ENCODE measurements at regions not wholly inside any gene's neighbourhood (a gene's known extent, or its start where the extent isn't known, plus 50 kb on each side); places are given as distances from the start of the nearest gene placed in this dataset.

- peak; percentile 23 for DNase-seq (ENCODE audit: low read depth)
Measured at GRCh38 chr12:78698747-78699146, 165.8 kb upstream of the SYT1 start.

GRCh38 chr12:78700565-78700964, 164.0 kb upstream of the SYT1 start:
- no peak for DNase-seq (ENCODE audit: low read depth)

- peak; percentile 86 for DNase-seq (ENCODE audit: low read depth)
Measured at GRCh38 chr12:78703820-78704525, 160.6 kb upstream of the SYT1 start.

GRCh38 chr12:78711954-78712353, 152.6 kb upstream of the SYT1 start:
- no peak for DNase-seq (ENCODE audit: low read depth)

- DNase-seq (ENCODE audit: low read depth) = no peak
Measured at GRCh38 chr12:78712834-78713481, 151.6 kb upstream of the SYT1 start.

- DNase-seq (ENCODE audit: low read depth) = no peak
Measured at GRCh38 chr12:78719721-78720120, 144.9 kb upstream of the SYT1 start.

GRCh38 chr12:78721906-78722305, 142.7 kb upstream of the SYT1 start:
- no peak for DNase-seq (ENCODE audit: low read depth)

GRCh38 chr12:78725033-78725432, 139.5 kb upstream of the SYT1 start:
- DNase-seq (ENCODE audit: low read depth) = no peak

- DNase-seq (ENCODE audit: low read depth) = no peak
Measured at GRCh38 chr12:78725951-78726580, 138.5 kb upstream of the SYT1 start.

GRCh38 chr12:78726854-78727253, 137.7 kb upstream of the SYT1 start:
- DNase-seq (ENCODE audit: low read depth) = no peak

- DNase-seq (ENCODE audit: low read depth) = no peak
Measured at GRCh38 chr12:78732481-78732880, 132.1 kb upstream of the SYT1 start.

GRCh38 chr12:78739653-78740052, 124.9 kb upstream of the SYT1 start:
- DNase-seq (ENCODE audit: low read depth) = no peak

- DNase-seq (ENCODE audit: low read depth) = no peak
Measured at GRCh38 chr12:78746001-78746400, 118.6 kb upstream of the SYT1 start.

- no peak for DNase-seq (ENCODE audit: low read depth)
Measured at GRCh38 chr12:78753058-78753457, 111.5 kb upstream of the SYT1 start.

- no peak for DNase-seq (ENCODE audit: low read depth)
Measured at GRCh38 chr12:78756936-78757335, 107.6 kb upstream of the SYT1 start.

GRCh38 chr12:78759367-78759766, 105.2 kb upstream of the SYT1 start:
- DNase-seq (ENCODE audit: low read depth) = peak; percentile 6

GRCh38 chr12:78760906-78761305, 103.7 kb upstream of the SYT1 start:
- DNase-seq (ENCODE audit: low read depth) = no peak

- DNase-seq (ENCODE audit: low read depth) = no peak
Measured at GRCh38 chr12:78764913-78765312, 99.7 kb upstream of the SYT1 start.

- no peak for DNase-seq (ENCODE audit: low read depth)
Measured at GRCh38 chr12:78767264-78767981, 97.2 kb upstream of the SYT1 start.

GRCh38 chr12:78778339-78778738, 86.2 kb upstream of the SYT1 start:
- no peak for DNase-seq (ENCODE audit: low read depth)

GRCh38 chr12:78787576-78787975, 77.0 kb upstream of the SYT1 start:
- no peak for DNase-seq (ENCODE audit: low read depth)

- DNase-seq (ENCODE audit: low read depth) = no peak
Measured at GRCh38 chr12:78790148-78790547, 74.4 kb upstream of the SYT1 start.

All from HS-5 (cell line).